ENCODE measurements at regions not wholly inside any gene's neighbourhood (a gene's known extent, or its start where the extent isn't known, plus 50 kb on each side); places are given as distances from the start of the nearest gene placed in this dataset.

DNA sequence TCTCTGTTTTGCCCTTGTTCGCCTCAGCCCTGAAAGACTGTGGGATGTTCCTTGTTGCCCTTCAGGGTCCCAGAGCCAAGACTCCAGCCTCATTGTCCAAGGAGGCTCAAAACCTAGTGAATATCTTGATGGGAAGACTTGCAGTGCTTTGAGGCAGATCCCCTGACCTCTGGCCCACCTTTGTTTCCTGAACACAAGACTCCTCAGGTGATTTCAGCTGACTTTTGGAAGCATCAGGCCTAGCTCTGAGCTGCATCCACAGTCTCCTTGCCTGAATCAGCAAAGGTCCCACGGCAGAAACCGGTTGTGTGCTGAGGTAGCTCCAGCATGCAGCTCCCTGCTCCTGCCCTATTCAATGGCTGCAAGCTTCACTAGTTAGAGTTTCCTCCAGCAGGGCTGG lies 159.3 kb upstream of the B3GAT1 start:
- TF ChIP-seq MYC (IDR thresholded peaks at IDR 0.05; ENCODE audit: low read depth, low read length) (no peak), POLR2A (IDR thresholded peaks at IDR 0.05; ENCODE audit: extremely low read depth, insufficient read length) (no peak)
- TF ChIP-seq, protein P1, sequence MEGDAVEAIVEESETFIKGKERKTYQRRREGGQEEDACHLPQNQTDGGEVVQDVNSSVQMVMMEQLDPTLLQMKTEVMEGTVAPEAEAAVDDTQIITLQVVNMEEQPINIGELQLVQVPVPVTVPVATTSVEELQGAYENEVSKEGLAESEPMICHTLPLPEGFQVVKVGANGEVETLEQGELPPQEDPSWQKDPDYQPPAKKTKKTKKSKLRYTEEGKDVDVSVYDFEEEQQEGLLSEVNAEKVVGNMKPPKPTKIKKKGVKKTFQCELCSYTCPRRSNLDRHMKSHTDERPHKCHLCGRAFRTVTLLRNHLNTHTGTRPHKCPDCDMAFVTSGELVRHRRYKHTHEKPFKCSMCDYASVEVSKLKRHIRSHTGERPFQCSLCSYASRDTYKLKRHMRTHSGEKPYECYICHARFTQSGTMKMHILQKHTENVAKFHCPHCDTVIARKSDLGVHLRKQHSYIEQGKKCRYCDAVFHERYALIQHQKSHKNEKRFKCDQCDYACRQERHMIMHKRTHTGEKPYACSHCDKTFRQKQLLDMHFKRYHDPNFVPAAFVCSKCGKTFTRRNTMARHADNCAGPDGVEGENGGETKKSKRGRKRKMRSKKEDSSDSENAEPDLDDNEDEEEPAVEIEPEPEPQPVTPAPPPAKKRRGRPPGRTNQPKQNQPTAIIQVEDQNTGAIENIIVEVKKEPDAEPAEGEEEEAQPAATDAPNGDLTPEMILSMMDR (IDR thresholded peaks at IDR 0.05; ENCODE audit: low read depth, low read length): no peak
- TF ChIP-seq, protein P2, sequence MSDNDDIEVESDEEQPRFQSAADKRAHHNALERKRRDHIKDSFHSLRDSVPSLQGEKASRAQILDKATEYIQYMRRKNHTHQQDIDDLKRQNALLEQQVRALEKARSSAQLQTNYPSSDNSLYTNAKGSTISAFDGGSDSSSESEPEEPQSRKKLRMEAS (IDR thresholded peaks at IDR 0.05; ENCODE audit: low read depth, low read length): no peak

All from NB4 (cell line).